NCI-H510A (cell line): ENCODE measurements at regions not wholly inside any gene's neighbourhood (a gene's known extent, or its start where the extent isn't known, plus 50 kb on each side); places are given as distances from the start of the nearest gene placed in this dataset.

Source experiments
- DNase-seq: peaks from one replicate; lab custom pipeline; 2025; lab: John Stamatoyannopoulos, UW

- DNase-seq, result no peak
These were observed 52.8 kb upstream of the SVIL start for GRCh38 chr10:29687421-29688164.

DNA sequence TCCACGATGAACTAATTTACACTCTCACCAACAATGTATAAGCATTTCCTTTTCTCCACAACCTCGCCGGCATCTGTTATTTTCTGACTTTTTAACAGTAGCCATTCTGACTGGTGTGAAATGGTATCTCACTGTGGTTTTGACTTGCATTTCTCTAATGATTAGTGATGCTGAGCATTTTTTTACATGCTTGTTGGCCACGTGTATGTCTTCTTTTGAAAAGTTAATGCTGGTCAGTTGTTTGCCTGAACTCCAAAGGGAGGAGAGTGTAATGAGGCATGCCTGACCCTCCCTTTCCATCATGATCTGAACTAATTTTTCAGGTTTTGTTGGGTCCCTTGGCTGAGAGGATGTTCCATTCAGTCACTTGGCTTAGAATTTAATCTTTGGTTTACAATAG lies 50.7 kb upstream of the SVIL start:
- no peak for DNase-seq
